HG03460 (cell line): ENCODE measurements at regions not wholly inside any gene's neighbourhood (a gene's known extent, or its start where the extent isn't known, plus 50 kb on each side); places are given as distances from the start of the nearest gene placed in this dataset.

Experiments
- ATAC-seq: cut with Tn5 transposase; IDR thresholded peaks from one replicate; pipeline ENCODE4 v1.9.1; 2021; ENCODE audit not compliant: unreplicated experiment

- ATAC-seq, result no peak
These were observed 258.8 kb upstream of the SPRY2 start for GRCh38 chr13:80599765-80600164.

- no peak for ATAC-seq
These were observed 257.3 kb upstream of the SPRY2 start for GRCh38 chr13:80598189-80598588.

GRCh38 chr13:80591976-80592740 lies 251.2 kb upstream of the SPRY2 start:
- no peak for ATAC-seq

GRCh38 chr13:80590551-80590950 lies 249.6 kb upstream of the SPRY2 start:
- no peak for ATAC-seq

GRCh38 chr13:80586356-80586755 lies 245.4 kb upstream of the SPRY2 start:
- no peak for ATAC-seq

- no peak for ATAC-seq
These were observed 244.6 kb upstream of the SPRY2 start for GRCh38 chr13:80585531-80585930.

GRCh38 chr13:80584785-80585184 lies 243.9 kb upstream of the SPRY2 start:
- no peak for ATAC-seq

- ATAC-seq, result no peak
These were observed 243.4 kb upstream of the SPRY2 start for GRCh38 chr13:80584306-80584705.

GRCh38 chr13:80577926-80578670 lies 237.2 kb upstream of the SPRY2 start:
- no peak for ATAC-seq

GRCh38 chr13:80577285-80577684 lies 236.4 kb upstream of the SPRY2 start:
- ATAC-seq, result no peak

GRCh38 chr13:80574113-80574850 lies 233.4 kb upstream of the SPRY2 start:
- ATAC-seq, result no peak

- no peak for ATAC-seq
These were observed 232.0 kb upstream of the SPRY2 start for GRCh38 chr13:80572923-80573316.

GRCh38 chr13:80572308-80572922 lies 231.5 kb upstream of the SPRY2 start:
- ATAC-seq, result no peak

GRCh38 chr13:80571346-80572307 lies 230.7 kb upstream of the SPRY2 start:
- no peak for ATAC-seq

- ATAC-seq, result no peak
These were observed 222.5 kb upstream of the SPRY2 start for GRCh38 chr13:80563439-80563838.

- no peak for ATAC-seq
These were observed 221.7 kb upstream of the SPRY2 start for GRCh38 chr13:80562433-80563156.

GRCh38 chr13:80560609-80561008 lies 219.7 kb upstream of the SPRY2 start:
- ATAC-seq, result no peak

GRCh38 chr13:80559944-80560343 lies 219.0 kb upstream of the SPRY2 start:
- no peak for ATAC-seq

- no peak for ATAC-seq
These were observed 217.1 kb upstream of the SPRY2 start for GRCh38 chr13:80558074-80558473.
